Esophagus muscularis mucosa (tissue), 4 donors: ENCODE measurements at regions not wholly inside any gene's neighbourhood (a gene's known extent, or its start where the extent isn't known, plus 50 kb on each side); places are given as distances from the start of the nearest gene placed in this dataset.
"Not testable (repeated sequence)": the region's sequence is repeated elsewhere in the genome, so short reads cannot be mapped to it uniquely, and the experiment has no call there.

Experiments used
- DNase-seq: peaks from one replicate; pipeline ENCODE4 v3.0.0-alpha.2; 2017; ENCODE audit errors: extremely low spot score
- H3K27ac ChIP-seq, 4 donors: fragments of 200-600 bp; sonication (generic); replicated peaks in 1 of 4; 1 replicate in 3 of 4; 2 replicates in 1 of 4; pipeline ENCODE4 v1.5.1; 2016 to 2019; ENCODE audit warnings: mild to moderate bottlenecking in 1 of 4
- H3K27me3 ChIP-seq, 4 donors: fragments of 200-600 bp; sonication (generic); one replicate each; pipeline versions ENCODE4 v1.5.1 to v1.6.0; 2016 to 2019
- H3K36me3 ChIP-seq, 4 donors: fragments of 200-600 bp; sonication (generic); one replicate each; pipeline ENCODE4 v1.5.1; 2016 to 2019
- H3K4me1 ChIP-seq, 4 donors: fragments of 200-600 bp; sonication (generic); one replicate each; pipeline ENCODE4 v1.5.1; 2016 to 2019
- H3K4me3 ChIP-seq, 4 donors: fragments of 200-600 bp; sonication (generic); 1 replicate in 2 of 4; 2 replicates in 2 of 4; pipeline ENCODE4 v1.5.1; 2016 to 2019; ENCODE audit warnings: mild to moderate bottlenecking in 4 of 4, moderate library complexity in 1 of 4
- H3K9me3 ChIP-seq, 4 donors: fragments of 200-600 bp; sonication (generic); 1 replicate in 3 of 4; 2 replicates in 1 of 4; pipeline ENCODE4 v1.5.1; 2016 to 2019
- CTCF ChIP-seq, 3 experiments: fragments of 200-600 bp in 2 of 3; fragments of 450-650 bp in 1 of 3; sonication (generic) in 2 of 3; IDR thresholded peaks; one replicate each; pipeline ENCODE4 v1.5.1; 2017 to 2019; ENCODE audit warnings: antibody characterized with exemption in 3 of 3, mild to moderate bottlenecking in 2 of 3, moderate library complexity in 1 of 3
- EP300 ChIP-seq: sonication (generic); formaldehyde crosslinking; IDR thresholded peaks from one replicate; pipeline ENCODE4 v1.6.1; 2017; ENCODE audit warnings: antibody characterized with exemption
- POLR2A ChIP-seq: fragments of 450-650 bp; IDR thresholded peaks from one replicate; pipeline ENCODE4 v1.6.1; 2017; ENCODE audit warnings: antibody characterized with exemption, moderate library complexity, mild to moderate bottlenecking, low read depth
- POLR2AphosphoS5 ChIP-seq, 2 donors: sonication (generic); formaldehyde crosslinking; IDR thresholded peaks; one replicate each; pipeline ENCODE4 v1.6.1; 2017; ENCODE audit warnings: antibody characterized with exemption in 2 of 2
- WGBS: methylation state at CpG from one replicate; pipeline ENCODE4 v1.1.5; 2018; 5-methylcytosine and 5-hydroxymethylcytosine counted together
- intact Hi-C: fragments of 100-400 bp; cut with DNase I; formaldehyde crosslinking; loops from one replicate; pipeline ENCODE4 v1.15.1; 2023

DNA sequence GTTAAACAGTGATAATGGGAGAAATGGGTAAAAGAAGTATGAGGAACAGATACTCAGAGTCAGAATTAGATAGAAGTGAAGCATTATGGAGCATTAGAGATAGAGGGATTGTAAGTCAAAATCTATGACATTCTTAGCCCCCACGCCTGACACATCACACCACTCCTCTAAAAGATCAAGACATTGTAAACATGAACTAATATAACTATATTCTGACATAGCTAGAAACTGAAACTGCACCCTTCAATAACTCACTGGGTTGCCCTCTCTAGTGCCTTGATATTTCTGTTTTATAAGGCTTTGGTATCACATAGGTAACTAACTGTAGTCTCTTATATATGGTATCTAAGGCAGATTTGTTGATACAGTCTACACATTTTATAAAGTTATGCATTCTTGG, 684.3 kb upstream of the DPPA4 start:
- no peak for DNase-seq
- H3K4me1 ChIP-seq = no peaks in the 10 kb centered on the region
- intact Hi-C loops = no loop called here
- no peaks in the 10 kb centered on the region for H3K9me3 ChIP-seq
- H3K4me3 ChIP-seq = no peak overlapping the region
- 0% methylated on average over 1 of the region's 1 CpG for WGBS
- no peaks in the 10 kb centered on the region for H3K36me3 ChIP-seq
- H3K27me3 ChIP-seq = no peaks in the 10 kb centered on the region
- TF ChIP-seq CTCF (IDR thresholded peaks at IDR 0.05) (no peak), POLR2AphosphoS5 (IDR thresholded peaks at IDR 0.05) (no peak), EP300 (no peak), POLR2A (no peak)
- no peak overlapping the region for H3K27ac ChIP-seq

DNA sequence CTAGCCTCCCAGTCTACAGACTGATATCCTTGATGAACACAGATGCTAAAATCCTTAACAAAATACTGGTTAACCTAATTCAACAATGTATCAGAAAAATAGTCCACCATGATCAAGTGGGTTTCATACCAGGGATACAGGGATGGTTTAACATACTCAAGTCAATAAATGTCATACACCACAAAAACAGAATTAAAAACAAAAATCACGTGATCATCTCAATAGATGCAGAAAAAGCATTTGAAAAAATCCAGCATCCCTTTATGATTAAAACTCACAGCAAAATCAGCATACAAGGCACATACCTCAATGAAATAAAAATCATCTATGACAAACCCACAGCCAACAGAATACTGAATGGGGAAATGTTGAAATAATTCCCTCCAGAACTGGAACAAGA, 685.7 kb upstream of the DPPA4 start:
- not testable (repeated sequence) for H3K4me1 ChIP-seq, H3K27me3 ChIP-seq
- WGBS = 94% methylated on average over 1 of the region's 1 CpG

GRCh38 chr3:110026421-110026820, 689.1 kb upstream of the DPPA4 start:
- intact Hi-C loops = no loop called here
- WGBS = 76% methylated on average over 2 of the region's 2 CpGs
- no peak overlapping the region for H3K27ac ChIP-seq
- TF ChIP-seq CTCF (IDR thresholded peaks at IDR 0.05) (no peak), POLR2A (no peak), EP300 (no peak), POLR2AphosphoS5 (IDR thresholded peaks at IDR 0.05) (no peak)
- no peaks in the 10 kb centered on the region for H3K9me3 ChIP-seq
- H3K27me3 ChIP-seq = no peaks in the 10 kb centered on the region
- no peak overlapping the region for H3K4me3 ChIP-seq
- no peaks in the 10 kb centered on the region for H3K4me1 ChIP-seq
- DNase-seq = no peak
- no peaks in the 10 kb centered on the region for H3K36me3 ChIP-seq

More for the DNA sequence above, 685.7 kb upstream of the DPPA4 start:
- DNase-seq, intact Hi-C loops, H3K27ac ChIP-seq, H3K4me3 ChIP-seq, H3K9me3 ChIP-seq, H3K36me3 ChIP-seq: not testable (repeated sequence)

DNA sequence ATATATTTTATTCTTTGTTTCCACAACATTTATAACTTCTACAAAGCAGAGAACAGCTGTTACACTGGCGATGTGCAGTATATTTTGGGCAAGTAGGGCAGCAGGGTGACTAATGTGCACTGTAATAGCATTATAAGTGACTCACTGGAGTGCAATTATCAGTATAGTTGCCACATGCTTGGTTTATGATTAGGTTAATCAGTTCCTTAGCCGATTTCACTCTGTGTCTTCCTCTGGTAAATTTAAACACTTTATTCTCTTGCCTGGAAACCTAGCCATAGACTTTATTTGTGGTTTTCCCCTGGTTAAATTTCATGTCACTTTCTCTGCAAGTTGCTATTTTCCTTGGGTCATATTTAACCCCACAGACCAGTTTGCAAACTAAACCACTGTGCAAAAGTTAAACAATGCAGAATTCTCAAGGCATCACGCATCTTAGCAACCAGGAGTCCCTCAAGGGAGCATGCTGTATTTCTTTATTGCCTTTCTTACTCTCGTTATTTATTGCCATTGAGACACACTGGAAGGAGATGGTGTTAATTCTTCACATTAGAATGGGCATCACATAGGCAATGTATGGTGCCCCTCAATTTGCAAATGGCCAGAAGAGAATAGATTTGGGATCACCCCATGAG, 690.2 kb upstream of the DPPA4 start:
- WGBS = 79% methylated on average over 4 of the region's 4 CpGs
- Histone ChIP-seq H3K4me3 (no peak overlapping the region), H3K9me3 (no peaks in the 10 kb centered on the region), H3K27ac (no peak overlapping the region), H3K4me1 (no peaks in the 10 kb centered on the region), H3K36me3 (no peaks in the 10 kb centered on the region), H3K27me3 (no peaks in the 10 kb centered on the region)
- TF ChIP-seq EP300 (no peak), POLR2A (no peak), CTCF (IDR thresholded peaks at IDR 0.05) (no peak), POLR2AphosphoS5 (IDR thresholded peaks at IDR 0.05) (no peak)
- intact Hi-C loops = no loop called here
- DNase-seq = no peak

- TF ChIP-seq POLR2A = no peak
- TF ChIP-seq POLR2AphosphoS5 (IDR thresholded peaks at IDR 0.05) = no peak
- no peak for TF ChIP-seq EP300
- no peak for TF ChIP-seq CTCF (IDR thresholded peaks at IDR 0.05)
- no peaks in the 10 kb centered on the region for H3K9me3 ChIP-seq
- no peak overlapping the region for H3K27ac ChIP-seq
- H3K27me3 ChIP-seq = no peaks in the 10 kb centered on the region
- intact Hi-C loops = no loop called here
- no peaks in the 10 kb centered on the region for H3K36me3 ChIP-seq
- no peak for DNase-seq
- H3K4me1 ChIP-seq = no peaks in the 10 kb centered on the region
- no peak overlapping the region for H3K4me3 ChIP-seq
- WGBS = 59% methylated on average over 2 of the region's 2 CpGs
Observed at GRCh38 chr3:110031975-110032374, 694.6 kb upstream of the DPPA4 start.
